ENCODE measurements at regions not wholly inside any gene's neighbourhood (a gene's known extent, or its start where the extent isn't known, plus 50 kb on each side); places are given as distances from the start of the nearest gene placed in this dataset.

- Histone ChIP-seq H3K27me3 (ENCODE audit: insufficient read depth, poor library complexity, severe bottlenecking) (peaks cover 17% of the 10 kb centered on the region), H3K9me3 (ENCODE audit: severe bottlenecking) (no peaks in the 10 kb centered on the region), H3K27ac (ENCODE audit: poor library complexity, severe bottlenecking) (no peak overlapping the region), H3K4me3 (ENCODE audit: severe bottlenecking) (no peak overlapping the region), H3K36me3 (ENCODE audit: low read depth) (no peaks in the 10 kb centered on the region), H3K4me1 (ENCODE audit: insufficient read depth, poor library complexity, severe bottlenecking) (no peaks in the 10 kb centered on the region)
- TF ChIP-seq CTCF (IDR thresholded peaks at IDR 0.05; ENCODE audit: poor library complexity, severe bottlenecking), result no peak
- DNase-seq (ENCODE audit: low spot score) (no peak), ATAC-seq (ENCODE audit: low read depth) (no peak)
These were observed 777.9 kb upstream of the ARRDC4 start for GRCh38 chr15:97182581-97182980.

GRCh38 chr15:97189162-97189780, 771.2 kb upstream of the ARRDC4 start:
- no peak overlapping the region for H3K4me3 ChIP-seq (ENCODE audit: severe bottlenecking)
- no peaks in the 10 kb centered on the region for H3K36me3 ChIP-seq (ENCODE audit: low read depth)
- TF ChIP-seq CTCF (IDR thresholded peaks at IDR 0.05; ENCODE audit: poor library complexity, severe bottlenecking), result no peak
- peaks cover 6% of the 10 kb centered on the region for H3K9me3 ChIP-seq (ENCODE audit: severe bottlenecking)
- ATAC-seq (ENCODE audit: low read depth), result peak; percentile 36; the same call in 1 of the 3 replicates
- H3K27me3 ChIP-seq (ENCODE audit: insufficient read depth, poor library complexity, severe bottlenecking), result peaks cover 9% of the 10 kb centered on the region
- H3K27ac ChIP-seq (ENCODE audit: poor library complexity, severe bottlenecking), result no peak overlapping the region
- DNase-seq (ENCODE audit: low spot score), result no peak
- H3K4me1 ChIP-seq (ENCODE audit: insufficient read depth, poor library complexity, severe bottlenecking), result no peaks in the 10 kb centered on the region

DNA sequence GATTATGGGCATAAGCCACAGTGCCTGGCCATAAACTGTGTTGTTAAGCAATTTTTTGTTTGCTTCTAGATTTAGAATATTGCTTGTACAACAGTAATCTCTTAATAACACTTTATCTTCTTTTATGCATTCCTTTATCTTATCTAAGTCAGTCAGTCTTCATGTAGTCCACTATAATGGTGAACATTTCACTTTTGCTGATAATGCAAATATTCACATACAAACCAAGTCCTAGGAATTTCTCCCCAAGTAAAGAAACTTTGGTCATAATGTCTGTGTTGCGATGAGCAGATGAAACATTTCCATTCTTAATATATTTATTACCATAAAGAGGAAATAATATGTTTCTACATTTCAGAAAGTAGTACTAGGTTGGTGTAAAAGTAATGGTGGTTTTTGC, 765.8 kb upstream of the ARRDC4 start:
- no peak for ATAC-seq (ENCODE audit: low read depth)
- TF ChIP-seq CTCF (IDR thresholded peaks at IDR 0.05; ENCODE audit: poor library complexity, severe bottlenecking), result no peak

GRCh38 chr15:97196048-97197014, 764.2 kb upstream of the ARRDC4 start:
- Histone ChIP-seq H3K27me3 (ENCODE audit: insufficient read depth, poor library complexity, severe bottlenecking) (peaks cover 27% of the 10 kb centered on the region), H3K4me1 (ENCODE audit: insufficient read depth, poor library complexity, severe bottlenecking) (no peaks in the 10 kb centered on the region), H3K4me3 (ENCODE audit: severe bottlenecking) (no peak overlapping the region), H3K27ac (ENCODE audit: poor library complexity, severe bottlenecking) (no peak overlapping the region), H3K9me3 (ENCODE audit: severe bottlenecking) (no peaks in the 10 kb centered on the region), H3K36me3 (ENCODE audit: low read depth) (no peaks in the 10 kb centered on the region)
- DNase-seq (ENCODE audit: low spot score), result no peak
- no peak for ATAC-seq (ENCODE audit: low read depth)
- TF ChIP-seq CTCF (IDR thresholded peaks at IDR 0.05; ENCODE audit: poor library complexity, severe bottlenecking), result no peak

More for the DNA sequence above, 765.8 kb upstream of the ARRDC4 start:
- Histone ChIP-seq H3K36me3 (ENCODE audit: low read depth) (no peaks in the 10 kb centered on the region), H3K27me3 (ENCODE audit: insufficient read depth, poor library complexity, severe bottlenecking) (peaks cover 22% of the 10 kb centered on the region), H3K4me3 (ENCODE audit: severe bottlenecking) (no peak overlapping the region), H3K4me1 (ENCODE audit: insufficient read depth, poor library complexity, severe bottlenecking) (no peaks in the 10 kb centered on the region), H3K9me3 (ENCODE audit: severe bottlenecking) (peaks cover 6% of the 10 kb centered on the region), H3K27ac (ENCODE audit: poor library complexity, severe bottlenecking) (no peak overlapping the region)
- no peak for DNase-seq (ENCODE audit: low spot score)
